ENCODE measurements at regions not wholly inside any gene's neighbourhood (a gene's known extent, or its start where the extent isn't known, plus 50 kb on each side); places are given as distances from the start of the nearest gene placed in this dataset.

- H3K4me3 Mint-ChIP-seq = no peak overlapping the region
- no peaks in the 10 kb centered on the region for H3K4me1 Mint-ChIP-seq
- H3K27ac Mint-ChIP-seq = no peak overlapping the region
- no peaks in the 10 kb centered on the region for H3K27me3 Mint-ChIP-seq
- H3K9me3 Mint-ChIP-seq = peaks cover 3 to 13% (median 3%) of the 10 kb centered on the region in 3 donors
- no peaks in the 10 kb centered on the region for H3K36me3 Mint-ChIP-seq
Observed at GRCh38 chr12:127401536-127401935, 865.4 kb upstream of the TMEM132C start.

GRCh38 chr12:127411166-127411915, 855.6 kb upstream of the TMEM132C start:
- H3K27ac Mint-ChIP-seq = no peak overlapping the region
- no peaks in the 10 kb centered on the region for H3K27me3 Mint-ChIP-seq
- peaks cover under 1 to 4% (median 3%) of the 10 kb centered on the region in 3 donors for H3K9me3 Mint-ChIP-seq
- H3K4me3 Mint-ChIP-seq = no peak overlapping the region
- peaks cover 0 to 2% (median 0%) of the 10 kb centered on the region in 3 donors for H3K4me1 Mint-ChIP-seq
- peaks cover 2% of the 10 kb centered on the region for H3K36me3 Mint-ChIP-seq

- Mint-ChIP-seq H3K27ac (no peak overlapping the region), H3K4me3 (no peak overlapping the region), H3K36me3 (peaks cover 2% of the 10 kb centered on the region), H3K4me1 (peaks cover 0 to 2% (median 0%) of the 10 kb centered on the region in 3 donors), H3K27me3 (no peaks in the 10 kb centered on the region), H3K9me3 (peaks cover 4% of the 10 kb centered on the region in 3 donors)
Observed at GRCh38 chr12:127411981-127412380, 855.0 kb upstream of the TMEM132C start.

- H3K9me3 Mint-ChIP-seq = peaks cover 4 to 11% (median 5%) of the 10 kb centered on the region in 3 donors
- H3K27ac Mint-ChIP-seq = no peak overlapping the region
- peaks cover 0 to 2% (median 0%) of the 10 kb centered on the region in 3 donors for H3K4me1 Mint-ChIP-seq
- no peak overlapping the region for H3K4me3 Mint-ChIP-seq
- H3K36me3 Mint-ChIP-seq = peaks cover 2% of the 10 kb centered on the region
- H3K27me3 Mint-ChIP-seq = no peaks in the 10 kb centered on the region
Observed at GRCh38 chr12:127412866-127413265, 854.1 kb upstream of the TMEM132C start.

GRCh38 chr12:127414186-127414585, 852.8 kb upstream of the TMEM132C start:
- H3K27me3 Mint-ChIP-seq = no peaks in the 10 kb centered on the region
- peaks cover 0 to 2% (median 0%) of the 10 kb centered on the region in 3 donors for H3K4me1 Mint-ChIP-seq
- peaks cover 4 to 15% (median 10%) of the 10 kb centered on the region in 3 donors for H3K9me3 Mint-ChIP-seq
- H3K4me3 Mint-ChIP-seq = no peak overlapping the region
- no peak overlapping the region for H3K27ac Mint-ChIP-seq
- H3K36me3 Mint-ChIP-seq = peaks cover 2% of the 10 kb centered on the region

GRCh38 chr12:127414636-127415035, 852.3 kb upstream of the TMEM132C start:
- Mint-ChIP-seq H3K27ac (no peak overlapping the region), H3K4me3 (no peak overlapping the region), H3K4me1 (peaks cover 0 to 2% (median 0%) of the 10 kb centered on the region in 3 donors), H3K36me3 (peaks cover 2% of the 10 kb centered on the region), H3K9me3 (peaks cover 4 to 15% (median 10%) of the 10 kb centered on the region in 3 donors), H3K27me3 (no peaks in the 10 kb centered on the region)

- H3K4me3 Mint-ChIP-seq = no peak overlapping the region
- H3K27ac Mint-ChIP-seq = no peak overlapping the region
- H3K9me3 Mint-ChIP-seq = peaks cover 4 to 18% (median 10%) of the 10 kb centered on the region in 3 donors
- peaks cover 1% of the 10 kb centered on the region for H3K27me3 Mint-ChIP-seq
- H3K4me1 Mint-ChIP-seq = peaks cover 0 to 2% (median 0%) of the 10 kb centered on the region in 3 donors
- peaks cover 2% of the 10 kb centered on the region for H3K36me3 Mint-ChIP-seq
Observed at GRCh38 chr12:127416796-127417195, 850.2 kb upstream of the TMEM132C start.

- H3K4me1 Mint-ChIP-seq = no peaks in the 10 kb centered on the region
- peaks cover 1% of the 10 kb centered on the region for H3K27me3 Mint-ChIP-seq
- H3K9me3 Mint-ChIP-seq = peaks cover 4 to 22% (median 9%) of the 10 kb centered on the region in 3 donors
- peaks cover 2% of the 10 kb centered on the region for H3K36me3 Mint-ChIP-seq
- H3K4me3 Mint-ChIP-seq = no peak overlapping the region
- H3K27ac Mint-ChIP-seq = no peak overlapping the region
Observed at GRCh38 chr12:127419111-127419510, 847.9 kb upstream of the TMEM132C start.

- Mint-ChIP-seq H3K4me1 (no peaks in the 10 kb centered on the region), H3K9me3 (peaks cover 6 to 22% (median 9%) of the 10 kb centered on the region in 3 donors), H3K27me3 (peaks cover 1% of the 10 kb centered on the region), H3K27ac (no peak overlapping the region), H3K4me3 (no peak overlapping the region), H3K36me3 (no peaks in the 10 kb centered on the region)
Observed at GRCh38 chr12:127421614-127422013, 845.4 kb upstream of the TMEM132C start.

GRCh38 chr12:127422935-127423566, 843.9 kb upstream of the TMEM132C start:
- H3K27me3 Mint-ChIP-seq = peaks cover 1% of the 10 kb centered on the region
- no peaks in the 10 kb centered on the region for H3K4me1 Mint-ChIP-seq
- H3K36me3 Mint-ChIP-seq = no peaks in the 10 kb centered on the region
- no peak overlapping the region for H3K27ac Mint-ChIP-seq
- peaks cover 6 to 9% (median 9%) of the 10 kb centered on the region in 3 donors for H3K9me3 Mint-ChIP-seq
- H3K4me3 Mint-ChIP-seq = no peak overlapping the region

GRCh38 chr12:127425474-127425873, 841.5 kb upstream of the TMEM132C start:
- Mint-ChIP-seq H3K4me3 (no peak overlapping the region), H3K27me3 (peaks cover 1% of the 10 kb centered on the region), H3K36me3 (no peaks in the 10 kb centered on the region), H3K9me3 (peaks cover 5 to 11% (median 7%) of the 10 kb centered on the region in 3 donors), H3K4me1 (no peaks in the 10 kb centered on the region), H3K27ac (no peak overlapping the region)

GRCh38 chr12:127428420-127428819, 838.5 kb upstream of the TMEM132C start:
- Mint-ChIP-seq H3K4me3 (no peak overlapping the region), H3K36me3 (no peaks in the 10 kb centered on the region), H3K27me3 (no peaks in the 10 kb centered on the region), H3K4me1 (no peaks in the 10 kb centered on the region), H3K27ac (no peak overlapping the region), H3K9me3 (peaks cover 4 to 10% (median 5%) of the 10 kb centered on the region in 3 donors)

GRCh38 chr12:127429551-127430285, 837.3 kb upstream of the TMEM132C start:
- no peaks in the 10 kb centered on the region for H3K36me3 Mint-ChIP-seq
- H3K27ac Mint-ChIP-seq = no peak overlapping the region
- no peaks in the 10 kb centered on the region for H3K4me1 Mint-ChIP-seq

GRCh38 chr12:127430401-127430800, 836.6 kb upstream of the TMEM132C start:
- H3K4me3 Mint-ChIP-seq = no peak overlapping the region
- H3K27ac Mint-ChIP-seq = no peak overlapping the region
- H3K27me3 Mint-ChIP-seq = no peaks in the 10 kb centered on the region
- no peaks in the 10 kb centered on the region for H3K36me3 Mint-ChIP-seq
- H3K4me1 Mint-ChIP-seq = no peaks in the 10 kb centered on the region
- peaks cover 4 to 8% (median 5%) of the 10 kb centered on the region in 3 donors for H3K9me3 Mint-ChIP-seq

More at GRCh38 chr12:127429551-127430285, 837.3 kb upstream of the TMEM132C start:
- Mint-ChIP-seq H3K9me3 (peaks cover 4 to 10% (median 5%) of the 10 kb centered on the region in 3 donors), H3K27me3 (no peaks in the 10 kb centered on the region), H3K4me3 (no peak overlapping the region)

GRCh38 chr12:127431177-127431576, 835.8 kb upstream of the TMEM132C start:
- H3K4me1 Mint-ChIP-seq = no peaks in the 10 kb centered on the region
- H3K27me3 Mint-ChIP-seq = no peaks in the 10 kb centered on the region
- H3K36me3 Mint-ChIP-seq = no peaks in the 10 kb centered on the region
- no peak overlapping the region for H3K27ac Mint-ChIP-seq
- peaks cover 3 to 8% (median 4%) of the 10 kb centered on the region in 3 donors for H3K9me3 Mint-ChIP-seq
- no peak overlapping the region for H3K4me3 Mint-ChIP-seq

All from IgD-negative memory B cell (primary cell).